Keratinocyte (primary cell): ENCODE measurements at regions not wholly inside any gene's neighbourhood (a gene's known extent, or its start where the extent isn't known, plus 50 kb on each side); places are given as distances from the start of the nearest gene placed in this dataset.

Experiments
- DNase-seq: peaks from one replicate; pipeline ENCODE4 v3.0.0-alpha.2; 2011; ENCODE audit warnings: low read depth, missing footprints, low spot score
- FAIRE-seq: peaks from 2 replicates; lab custom pipeline; 2011; peaks lifted over from hg19 to GRCh38; lab: Jason Lieb, UNC
- H2AFZ ChIP-seq: 2 replicates; pipeline ENCODE4 v1.6.0; 2012; ENCODE audit warnings: low read length, control low read depth, inconsistent platforms; ENCODE audit not compliant: control insufficient read depth
- H3K27ac ChIP-seq: 2 replicates; pipeline ENCODE4 v1.5.1; 2011; ENCODE audit warnings: low read length; ENCODE audit not compliant: control insufficient read depth, insufficient read depth
- H3K27me3 ChIP-seq: 3 replicates; pipeline ENCODE4 v1.6.0; 2011; ENCODE audit warnings: low read length; ENCODE audit not compliant: control insufficient read depth, insufficient read depth; ENCODE audit errors: extremely low read depth
- H3K36me3 ChIP-seq, 2 experiments: 2 replicates in 1 of 2; 3 replicates in 1 of 2; pipeline ENCODE4 v1.5.1; 2011; ENCODE audit warnings: low read length in 2 of 2, mild to moderate bottlenecking in 1 of 2; ENCODE audit not compliant: control insufficient read depth in 2 of 2, insufficient read depth in 2 of 2; ENCODE audit errors: extremely low read depth in 1 of 2
- H3K4me1 ChIP-seq: 3 replicates; pipeline ENCODE4 v1.5.1; 2011; ENCODE audit warnings: low read length; ENCODE audit not compliant: control insufficient read depth, insufficient read depth; ENCODE audit errors: extremely low read depth
- H3K4me2 ChIP-seq: 3 replicates; pipeline ENCODE4 v1.6.0; 2011; ENCODE audit warnings: low read depth, low read length; ENCODE audit not compliant: control insufficient read depth, insufficient read depth; ENCODE audit errors: extremely low read depth
- H3K4me3 ChIP-seq, 3 experiments: fragments of 200-600 bp in 1 of 3; sonication (generic) in 1 of 3; 2 replicates in 2 of 3; 3 replicates in 1 of 3; pipeline ENCODE4 v1.5.1; 2011 to 2016; ENCODE audit warnings: low read length in 3 of 3, mild to moderate bottlenecking in 3 of 3, control low read depth in 2 of 3, inconsistent platforms in 1 of 3, low read depth in 1 of 3, mixed read lengths in 1 of 3, mixed run types in 1 of 3, moderate library complexity in 1 of 3; ENCODE audit not compliant: control insufficient read depth in 2 of 3, insufficient read depth in 2 of 3; ENCODE audit errors: extremely low read depth in 1 of 3
- H3K79me2 ChIP-seq: 2 replicates; pipeline ENCODE4 v1.6.0; 2012; ENCODE audit warnings: low read length; ENCODE audit not compliant: control insufficient read depth, insufficient read depth
- H3K9ac ChIP-seq: 3 replicates; pipeline ENCODE4 v1.6.0; 2011; ENCODE audit warnings: low read length; ENCODE audit not compliant: control insufficient read depth, insufficient read depth; ENCODE audit errors: extremely low read depth
- H3K9me1 ChIP-seq: 3 replicates; pipeline ENCODE4 v1.6.0; 2011; ENCODE audit warnings: low read length; ENCODE audit not compliant: control insufficient read depth, insufficient read depth; ENCODE audit errors: extremely low read depth
- H3K9me3 ChIP-seq: 2 replicates; pipeline ENCODE4 v1.5.1; 2012; ENCODE audit warnings: low read depth, low read length; ENCODE audit not compliant: control insufficient read depth
- H4K20me1 ChIP-seq: 3 replicates; pipeline ENCODE4 v1.6.0; 2011; ENCODE audit warnings: low read length; ENCODE audit not compliant: control insufficient read depth, insufficient read depth; ENCODE audit errors: extremely low read depth
- EZH2 ChIP-seq: IDR thresholded peaks from one replicate; pipeline ENCODE4 v1.6.1; 2012; ENCODE audit warnings: inconsistent platforms, mild to moderate bottlenecking, low read length, moderate library complexity
- dilution Hi-C: fragments of 300-500 bp; cut with MboI; formaldehyde crosslinking; loops from one replicate; pipeline ENCODE4 v1.7.0; 2020; ENCODE audit warnings: low sequenced_read_pairs; ENCODE audit not compliant: extremely low pct_ligation_motif_present
- TF ChIP-seq, protein P1 (sequence below), 3 experiments: IDR thresholded peaks in 1 of 3; conservative IDR thresholded peaks in 1 of 3; optimal IDR thresholded peaks in 1 of 3; 2 replicates in 2 of 3; 3 replicates in 1 of 3; pipeline versions ENCODE3 to v1.5.1; 2011; ENCODE audit warnings: low read length in 3 of 3, mild to moderate bottlenecking in 3 of 3, moderate library complexity in 2 of 3, control low read depth in 1 of 3, inconsistent platforms in 1 of 3; ENCODE audit not compliant: insufficient read depth in 2 of 3; ENCODE audit errors: extremely low read depth in 1 of 3

DNA sequence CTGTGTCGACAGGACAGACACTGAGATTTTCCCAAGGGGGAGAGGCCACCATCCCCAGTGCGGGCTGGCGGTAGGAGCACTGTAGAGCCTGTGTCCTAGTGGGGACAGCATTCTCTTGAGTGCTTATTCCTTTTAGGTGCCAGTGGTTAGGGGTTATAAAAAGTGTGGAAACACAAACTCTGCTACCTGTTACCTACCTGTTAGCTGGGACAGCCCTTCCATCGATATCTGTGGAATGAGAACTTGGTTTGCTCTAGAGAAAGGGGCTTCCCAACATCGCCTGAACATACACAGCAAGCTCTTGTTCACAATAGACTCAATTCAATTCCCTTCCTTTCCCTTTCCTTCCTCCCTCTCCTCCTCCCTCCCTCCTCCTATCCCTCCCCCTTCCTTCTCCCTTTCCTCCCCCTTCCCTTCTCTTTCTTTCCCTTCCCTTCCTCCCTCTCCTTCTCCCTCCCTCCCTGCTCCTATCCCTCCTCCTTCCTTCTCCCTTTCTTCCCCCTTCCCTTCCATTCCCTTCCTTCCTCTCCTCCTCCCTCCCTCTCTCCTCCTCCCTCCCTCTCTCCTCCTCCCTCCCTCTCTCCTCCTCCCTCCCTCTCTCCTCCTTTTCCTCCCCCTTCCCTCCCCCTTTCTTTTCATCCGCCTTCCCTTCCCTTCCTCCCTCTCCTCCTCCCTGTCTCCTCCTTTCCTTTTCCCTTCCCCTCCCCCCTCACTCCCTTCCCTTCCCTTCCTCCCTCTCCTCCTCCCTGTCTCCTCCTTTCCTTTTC, 188.5 kb downstream of the URI1 start:
- H4K20me1 ChIP-seq, result no peaks in the 10 kb centered on the region
- no peak overlapping the region for H3K27ac ChIP-seq
- DNase-seq (no peak), FAIRE-seq (no peak)
- peaks cover 7% of the 10 kb centered on the region for H3K9me3 ChIP-seq
- dilution Hi-C loops, result no loop called here
- H3K4me3 ChIP-seq, result no peak overlapping the region
- no peaks in the 10 kb centered on the region for H3K27me3 ChIP-seq
- no peak overlapping the region for H3K4me2 ChIP-seq
- no peaks in the 10 kb centered on the region for H3K9me1 ChIP-seq
- no peak overlapping the region for H3K9ac ChIP-seq
- no peaks in the 10 kb centered on the region for H3K4me1 ChIP-seq
- H3K36me3 ChIP-seq, result no peaks in the 10 kb centered on the region
- H3K79me2 ChIP-seq, result no peaks in the 10 kb centered on the region
- H2AFZ ChIP-seq, result no peak overlapping the region
- no peak for TF ChIP-seq EZH2
- TF ChIP-seq, protein P1, sequence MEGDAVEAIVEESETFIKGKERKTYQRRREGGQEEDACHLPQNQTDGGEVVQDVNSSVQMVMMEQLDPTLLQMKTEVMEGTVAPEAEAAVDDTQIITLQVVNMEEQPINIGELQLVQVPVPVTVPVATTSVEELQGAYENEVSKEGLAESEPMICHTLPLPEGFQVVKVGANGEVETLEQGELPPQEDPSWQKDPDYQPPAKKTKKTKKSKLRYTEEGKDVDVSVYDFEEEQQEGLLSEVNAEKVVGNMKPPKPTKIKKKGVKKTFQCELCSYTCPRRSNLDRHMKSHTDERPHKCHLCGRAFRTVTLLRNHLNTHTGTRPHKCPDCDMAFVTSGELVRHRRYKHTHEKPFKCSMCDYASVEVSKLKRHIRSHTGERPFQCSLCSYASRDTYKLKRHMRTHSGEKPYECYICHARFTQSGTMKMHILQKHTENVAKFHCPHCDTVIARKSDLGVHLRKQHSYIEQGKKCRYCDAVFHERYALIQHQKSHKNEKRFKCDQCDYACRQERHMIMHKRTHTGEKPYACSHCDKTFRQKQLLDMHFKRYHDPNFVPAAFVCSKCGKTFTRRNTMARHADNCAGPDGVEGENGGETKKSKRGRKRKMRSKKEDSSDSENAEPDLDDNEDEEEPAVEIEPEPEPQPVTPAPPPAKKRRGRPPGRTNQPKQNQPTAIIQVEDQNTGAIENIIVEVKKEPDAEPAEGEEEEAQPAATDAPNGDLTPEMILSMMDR (optimal IDR thresholded peaks at IDR 0.05 in 1 of 3, IDR thresholded peaks at IDR 0.05 in 1 of 3, conservative IDR thresholded peaks at IDR 0.05 in 1 of 3; ENCODE audit: extremely low read depth in 1 of 3, insufficient read depth in 2 of 3, low read length in 3 of 3), result no peak

DNA sequence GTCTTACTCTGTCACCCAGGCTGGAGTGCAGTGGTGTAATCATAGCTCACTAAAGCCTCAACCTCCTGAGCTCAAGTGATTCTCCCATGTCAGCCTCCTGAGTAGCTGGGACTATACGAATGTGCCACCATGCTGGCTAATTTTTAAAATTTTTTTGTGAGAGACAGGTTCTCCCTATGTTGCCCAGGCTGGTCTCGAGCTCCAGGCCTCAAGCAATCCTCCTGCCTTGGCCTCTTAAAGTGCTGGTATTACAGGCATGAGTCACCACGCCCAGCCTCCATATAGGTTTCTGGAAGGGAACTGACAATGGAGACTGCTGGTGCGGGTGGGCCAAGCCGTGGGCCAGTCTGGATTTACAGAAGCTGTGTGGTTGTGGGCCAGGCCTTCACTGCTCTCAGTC, 189.2 kb downstream of the URI1 start:
- no peaks in the 10 kb centered on the region for H3K36me3 ChIP-seq
- no peak for TF ChIP-seq EZH2
- TF ChIP-seq, protein P1 (optimal IDR thresholded peaks at IDR 0.05 in 1 of 3, IDR thresholded peaks at IDR 0.05 in 1 of 3, conservative IDR thresholded peaks at IDR 0.05 in 1 of 3; ENCODE audit: extremely low read depth in 1 of 3, insufficient read depth in 2 of 3, low read length in 3 of 3), result no peak
- H3K9me3 ChIP-seq, result peaks cover 7% of the 10 kb centered on the region
- H2AFZ ChIP-seq, result no peak overlapping the region
- no peaks in the 10 kb centered on the region for H3K27me3 ChIP-seq
- H3K4me2 ChIP-seq, result no peak overlapping the region
- H3K79me2 ChIP-seq, result no peaks in the 10 kb centered on the region
- DNase-seq (no peak), FAIRE-seq (no peak)
- H4K20me1 ChIP-seq, result no peaks in the 10 kb centered on the region
- H3K4me1 ChIP-seq, result no peaks in the 10 kb centered on the region
- H3K27ac ChIP-seq, result no peak overlapping the region
- dilution Hi-C loops, result no loop called here
- H3K9me1 ChIP-seq, result no peaks in the 10 kb centered on the region
- no peak overlapping the region for H3K4me3 ChIP-seq
- H3K9ac ChIP-seq, result no peak overlapping the region
